Fibroblast of pulmonary artery (primary cell): ENCODE measurements at regions not wholly inside any gene's neighbourhood (a gene's known extent, or its start where the extent isn't known, plus 50 kb on each side); places are given as distances from the start of the nearest gene placed in this dataset.

Experiments
- DNase-seq: peaks from one replicate; pipeline ENCODE4 v3.0.0-alpha.2; 2010; ENCODE audit warnings: low read depth
- H3K4me3 ChIP-seq: replicated peaks from 2 replicates; pipeline ENCODE4 v1.5.1; 2011; ENCODE audit warnings: low read depth, mild to moderate bottlenecking, control low read depth, low read length, moderate library complexity
- TF ChIP-seq, protein P1 (sequence below): IDR thresholded peaks from 2 replicates; pipeline ENCODE4 v1.5.1; 2011; ENCODE audit warnings: mild to moderate bottlenecking, control low read depth, low read length, inconsistent platforms; ENCODE audit errors: missing control alignments

DNA sequence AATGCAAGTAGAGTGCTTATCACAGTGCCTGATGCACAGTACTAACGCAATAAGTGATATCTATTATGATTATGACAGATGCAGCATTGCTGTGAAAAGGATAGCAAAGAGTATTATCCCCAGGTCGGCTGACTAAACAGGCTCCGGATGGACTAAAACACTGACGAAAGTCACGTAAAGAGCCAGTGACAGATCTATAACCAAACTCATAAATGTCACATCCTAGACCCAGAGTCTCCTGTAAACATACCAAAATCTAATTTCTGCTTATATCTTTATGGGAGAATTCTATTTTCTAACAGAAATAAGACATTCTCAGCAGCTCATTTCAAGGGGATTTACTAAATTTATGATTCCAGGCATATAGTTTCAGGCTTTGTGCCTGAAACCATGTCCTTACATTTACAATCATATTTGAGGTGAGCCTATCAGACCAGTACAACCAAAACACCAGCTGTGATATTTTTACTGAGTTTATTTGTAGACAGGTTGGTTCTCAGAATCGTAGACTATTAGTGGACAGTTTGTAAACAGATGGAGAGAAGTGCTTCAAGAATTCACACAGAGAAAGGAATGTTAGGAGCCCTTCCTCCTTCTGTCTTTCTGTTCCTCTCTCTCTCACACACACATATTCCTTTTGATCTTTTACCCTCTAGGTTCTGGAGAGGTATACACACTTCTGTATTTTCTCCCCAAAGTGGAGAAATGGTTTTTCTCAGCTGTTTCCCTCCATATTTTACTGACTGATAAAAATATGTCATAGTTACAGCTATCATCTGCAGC lies 52.4 kb upstream of the WDR26 start:
- TF ChIP-seq, protein P1, sequence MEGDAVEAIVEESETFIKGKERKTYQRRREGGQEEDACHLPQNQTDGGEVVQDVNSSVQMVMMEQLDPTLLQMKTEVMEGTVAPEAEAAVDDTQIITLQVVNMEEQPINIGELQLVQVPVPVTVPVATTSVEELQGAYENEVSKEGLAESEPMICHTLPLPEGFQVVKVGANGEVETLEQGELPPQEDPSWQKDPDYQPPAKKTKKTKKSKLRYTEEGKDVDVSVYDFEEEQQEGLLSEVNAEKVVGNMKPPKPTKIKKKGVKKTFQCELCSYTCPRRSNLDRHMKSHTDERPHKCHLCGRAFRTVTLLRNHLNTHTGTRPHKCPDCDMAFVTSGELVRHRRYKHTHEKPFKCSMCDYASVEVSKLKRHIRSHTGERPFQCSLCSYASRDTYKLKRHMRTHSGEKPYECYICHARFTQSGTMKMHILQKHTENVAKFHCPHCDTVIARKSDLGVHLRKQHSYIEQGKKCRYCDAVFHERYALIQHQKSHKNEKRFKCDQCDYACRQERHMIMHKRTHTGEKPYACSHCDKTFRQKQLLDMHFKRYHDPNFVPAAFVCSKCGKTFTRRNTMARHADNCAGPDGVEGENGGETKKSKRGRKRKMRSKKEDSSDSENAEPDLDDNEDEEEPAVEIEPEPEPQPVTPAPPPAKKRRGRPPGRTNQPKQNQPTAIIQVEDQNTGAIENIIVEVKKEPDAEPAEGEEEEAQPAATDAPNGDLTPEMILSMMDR = no peak
- DNase-seq = no peak
- H3K4me3 ChIP-seq = no peak overlapping the region

DNA sequence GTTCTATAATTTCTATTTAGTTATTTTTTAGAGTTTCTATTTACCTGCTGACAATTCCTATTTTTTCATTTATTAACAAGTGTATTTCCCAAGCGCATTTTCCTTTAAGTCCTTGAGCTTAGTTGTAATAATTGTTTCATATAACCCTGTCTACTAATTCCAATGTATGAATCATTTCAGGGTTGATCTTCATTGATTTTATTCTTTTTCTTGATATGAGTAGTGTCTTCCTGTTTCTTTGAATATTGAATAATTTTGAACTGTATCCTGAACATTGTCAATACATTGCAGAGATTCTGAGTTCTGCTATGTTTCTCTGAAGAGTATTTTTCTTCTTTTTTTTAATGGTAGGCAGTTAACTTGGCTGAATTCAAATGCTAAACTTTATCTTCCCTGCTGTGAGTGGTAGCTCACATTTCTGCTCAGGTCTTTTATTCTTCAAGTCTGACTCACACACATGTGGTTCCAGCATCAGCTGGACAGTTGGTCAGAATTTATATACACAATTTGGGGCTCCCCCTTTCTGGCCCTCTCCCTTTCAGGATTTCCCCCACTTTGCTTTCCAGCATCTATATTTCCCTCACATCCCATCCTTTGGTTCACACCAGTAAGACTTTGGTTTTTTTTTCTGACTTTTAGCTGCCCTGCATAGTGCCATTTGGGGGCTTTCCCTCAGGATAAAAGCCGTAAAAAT lies 54.4 kb upstream of the WDR26 start:
- peak; percentile 38 for DNase-seq
- no peak overlapping the region for H3K4me3 ChIP-seq
- TF ChIP-seq, protein P1 = no peak

DNA sequence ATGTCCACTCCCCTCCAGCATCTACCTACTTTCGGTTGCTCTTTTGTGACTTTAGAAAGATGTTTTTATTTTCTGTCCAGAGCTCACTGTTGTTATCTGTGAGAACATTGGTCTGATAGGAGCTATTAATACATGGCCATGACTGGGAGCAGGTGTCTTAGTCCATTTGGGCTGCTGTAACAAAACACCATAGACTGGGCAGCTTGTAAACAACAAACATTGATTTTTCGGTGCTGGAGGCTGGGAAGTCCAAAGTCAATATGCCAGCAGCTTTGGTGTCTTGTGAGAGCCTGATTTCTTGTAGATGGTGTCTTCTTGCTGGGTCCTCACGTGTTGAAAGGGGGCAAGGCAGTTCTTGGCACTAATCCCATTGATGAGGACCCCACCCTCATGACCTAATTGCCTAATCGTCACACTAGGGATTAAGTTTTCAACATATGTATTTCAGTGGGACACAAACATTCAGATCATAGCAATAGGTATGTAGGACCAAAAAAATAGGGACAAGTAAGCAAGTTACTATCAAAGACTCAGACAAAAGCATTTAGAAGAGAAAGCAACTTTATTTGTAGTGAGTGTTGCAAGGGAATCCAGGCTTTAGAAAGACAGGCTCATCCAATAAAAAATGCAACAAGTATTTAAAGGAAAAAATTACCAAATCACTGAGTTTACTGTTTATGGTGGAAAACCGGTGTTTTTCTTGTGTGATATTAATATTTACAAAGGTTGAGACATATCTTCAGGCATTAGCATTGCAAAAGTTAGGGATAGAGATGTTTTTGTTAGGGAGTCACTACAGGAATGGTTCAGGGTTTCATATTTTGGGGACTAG lies 55.2 kb upstream of the WDR26 start:
- TF ChIP-seq, protein P1 = no peak
- H3K4me3 ChIP-seq = no peak overlapping the region
- DNase-seq = no peak

DNA sequence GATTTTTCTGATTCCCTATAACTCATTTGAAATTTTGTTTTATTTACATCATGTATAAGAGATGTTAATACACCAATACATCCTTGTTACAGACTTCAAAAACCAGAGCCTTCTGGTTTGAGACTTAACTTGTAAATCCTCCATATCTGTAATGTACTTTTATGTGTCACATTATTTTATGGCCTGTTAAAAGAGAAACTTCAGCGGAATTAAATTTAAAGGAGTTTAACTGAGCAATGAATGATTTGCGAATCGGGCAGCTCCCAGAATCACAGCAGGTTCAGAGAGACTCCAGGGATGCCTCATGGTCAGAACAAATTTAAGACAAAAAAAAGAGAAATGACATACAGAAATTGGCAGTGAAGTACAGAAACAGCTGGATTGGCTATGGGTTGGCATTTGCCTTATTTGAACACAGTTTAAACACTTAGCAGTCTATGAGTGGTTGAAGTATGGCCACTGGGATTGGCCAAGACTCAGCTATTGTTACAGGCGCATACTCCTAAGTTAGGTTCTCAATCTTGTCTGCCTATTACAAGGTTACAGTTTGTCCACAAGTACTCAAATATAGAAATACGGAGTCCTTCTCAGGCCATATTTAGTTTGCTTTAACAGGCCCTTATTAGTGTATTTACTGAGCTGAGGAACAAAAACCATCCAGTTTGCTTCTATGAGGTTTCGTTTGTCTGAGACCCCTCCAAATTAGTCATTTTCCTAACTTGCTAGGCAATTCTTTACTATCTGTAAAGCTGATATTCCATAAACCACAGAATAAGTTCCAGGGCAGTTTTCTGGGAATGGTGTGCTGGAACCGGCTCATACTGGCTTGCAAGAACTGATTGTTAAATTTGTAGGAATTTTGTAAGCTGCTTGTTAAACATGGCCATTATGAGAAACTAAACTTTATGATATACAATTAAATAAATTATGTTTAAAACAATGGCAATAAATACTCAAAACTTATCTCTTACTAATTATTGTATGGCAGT lies 56.2 kb upstream of the WDR26 start:
- TF ChIP-seq, protein P1 = no peak
- DNase-seq = no peak
- H3K4me3 ChIP-seq = no peak overlapping the region

DNA sequence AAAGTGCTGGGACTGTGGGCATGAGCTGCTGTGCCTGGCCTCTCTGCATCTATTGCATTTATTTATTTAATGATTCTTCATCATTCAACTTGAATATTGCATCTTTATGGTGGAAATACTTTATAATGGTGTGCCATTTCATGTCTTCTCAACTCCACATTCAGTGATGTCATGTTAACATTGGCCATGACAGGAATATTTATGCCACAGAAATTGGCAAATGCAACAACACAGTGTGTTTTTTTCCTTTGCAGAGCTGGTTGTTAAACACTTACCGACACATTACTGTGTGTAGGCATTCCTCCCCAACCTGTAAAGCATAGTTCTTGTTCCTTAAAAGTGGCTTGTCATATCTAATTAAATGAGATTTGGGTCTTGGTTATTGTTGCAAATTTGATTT lies 57.4 kb upstream of the WDR26 start:
- TF ChIP-seq, protein P1 = no peak
- H3K4me3 ChIP-seq = no peak overlapping the region

DNA sequence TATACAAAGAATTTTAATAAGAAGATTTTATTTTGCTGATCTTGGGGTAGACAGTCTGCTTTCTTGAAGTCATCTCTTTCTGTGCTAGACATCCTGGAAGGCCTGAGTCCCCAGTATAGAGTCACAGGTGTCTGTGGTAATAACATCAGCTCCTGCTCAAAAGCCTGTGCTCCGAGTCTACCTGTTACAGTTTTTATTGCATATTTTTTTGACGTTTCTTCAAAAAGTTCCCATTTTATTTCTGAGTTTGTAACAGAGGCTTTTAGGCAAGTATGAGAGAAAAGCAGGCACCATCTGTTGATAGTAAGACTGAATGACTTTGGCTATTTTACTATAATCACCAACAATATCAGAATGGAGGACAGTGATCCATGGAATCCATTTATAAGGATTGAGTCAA lies 58.0 kb upstream of the WDR26 start:
- DNase-seq = no peak
- TF ChIP-seq, protein P1 = no peak
- H3K4me3 ChIP-seq = no peak overlapping the region

More for the DNA sequence above, 57.4 kb upstream of the WDR26 start:
- DNase-seq = no peak
